ENCODE measurements at regions not wholly inside any gene's neighbourhood (a gene's known extent, or its start where the extent isn't known, plus 50 kb on each side); places are given as distances from the start of the nearest gene placed in this dataset.

DNA sequence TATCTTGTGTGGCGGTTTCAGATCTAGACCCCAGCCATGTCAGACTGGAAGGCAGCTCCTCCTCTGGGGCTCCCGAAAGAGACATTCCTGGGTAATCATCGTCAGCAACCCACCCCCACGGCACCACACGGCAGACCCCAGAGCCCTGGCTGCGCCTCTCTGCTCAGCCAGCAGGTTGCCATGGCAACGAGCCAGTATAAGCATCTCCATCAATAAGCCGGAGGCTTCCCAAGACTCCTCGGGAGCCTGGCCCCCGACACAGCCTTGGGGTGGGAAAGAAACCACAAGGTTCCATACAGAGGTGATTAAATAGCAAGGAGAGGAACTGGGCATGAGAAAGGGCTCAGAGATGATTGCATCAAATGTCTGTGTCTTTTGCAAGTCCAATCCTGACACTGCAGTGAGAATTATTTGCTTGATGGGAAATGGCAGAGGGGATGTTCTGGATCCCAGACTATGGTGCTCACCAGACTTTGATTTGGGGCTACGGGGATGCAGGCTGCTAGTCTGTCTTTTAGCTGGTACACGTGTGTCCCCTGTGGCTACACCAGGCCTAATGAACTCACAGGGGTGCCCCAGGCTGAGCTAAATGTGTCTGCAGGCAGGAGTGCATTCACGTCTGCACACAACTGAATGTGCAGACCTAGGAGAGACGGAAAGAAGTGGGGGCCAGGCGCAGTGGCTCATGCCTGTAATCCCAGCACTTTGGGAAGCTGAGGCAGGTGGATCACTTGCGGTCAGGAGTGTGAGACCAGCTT is 320.5 kb upstream of the TNRC6C start:
- DNase-seq (ENCODE audit: low read depth, low spot score): peak; percentile 47

DNA sequence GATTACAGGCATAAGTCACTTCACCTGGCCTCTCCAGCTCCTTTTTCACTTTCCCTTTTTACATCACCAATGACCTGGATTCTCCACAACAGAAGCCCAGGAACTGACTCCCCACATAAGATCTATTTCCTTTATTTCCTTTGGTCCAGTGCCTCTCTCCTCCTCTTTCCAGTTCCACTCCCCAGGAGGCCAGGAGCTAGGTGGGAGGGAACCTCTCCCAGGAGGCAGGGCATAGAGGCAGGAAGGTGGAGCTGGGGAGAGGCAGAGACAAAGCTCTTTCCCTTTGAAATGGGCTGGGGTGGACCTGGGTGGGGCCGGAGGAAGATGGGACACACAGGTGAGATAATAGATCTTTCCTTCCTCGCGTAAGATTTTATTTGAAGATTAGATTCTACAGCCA is 318.3 kb upstream of the TNRC6C start:
- DNase-seq (ENCODE audit: low read depth, low spot score): no peak

DNA sequence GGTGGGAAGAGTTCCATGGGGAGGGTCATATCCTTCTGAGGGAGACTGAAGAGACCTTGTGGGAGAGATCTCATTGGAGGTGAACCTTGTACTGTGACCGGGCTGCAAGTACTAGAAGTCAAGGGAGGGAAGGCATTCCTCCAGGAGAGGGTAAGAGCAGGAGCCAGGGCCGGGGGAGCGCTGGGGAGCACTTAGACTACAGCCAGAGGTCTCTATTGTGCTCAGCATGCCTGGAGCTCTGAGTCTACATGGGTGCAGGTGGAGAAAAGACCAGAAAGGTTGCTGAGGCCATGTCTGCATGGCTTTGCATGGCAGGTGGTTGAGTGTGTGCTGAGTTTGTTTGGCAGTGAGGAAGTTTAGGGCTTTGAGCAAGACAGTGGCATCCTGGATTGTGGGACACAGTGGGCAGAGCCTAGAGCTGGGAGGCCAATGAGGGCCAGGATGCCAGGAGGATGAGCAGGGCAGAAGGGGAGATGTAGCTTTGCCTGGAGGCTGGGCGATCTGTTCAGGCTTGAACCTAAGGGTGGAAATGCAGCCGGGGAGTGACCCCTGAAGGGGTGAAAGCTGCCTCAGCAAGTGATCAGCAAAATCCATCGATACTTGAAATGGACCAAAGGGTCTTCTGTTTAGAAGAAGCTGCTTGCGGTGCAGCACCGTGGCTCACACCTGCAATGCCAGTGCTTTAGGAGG is 317.4 kb upstream of the TNRC6C start:
- no peak for DNase-seq (ENCODE audit: low read depth, low spot score)

DNA sequence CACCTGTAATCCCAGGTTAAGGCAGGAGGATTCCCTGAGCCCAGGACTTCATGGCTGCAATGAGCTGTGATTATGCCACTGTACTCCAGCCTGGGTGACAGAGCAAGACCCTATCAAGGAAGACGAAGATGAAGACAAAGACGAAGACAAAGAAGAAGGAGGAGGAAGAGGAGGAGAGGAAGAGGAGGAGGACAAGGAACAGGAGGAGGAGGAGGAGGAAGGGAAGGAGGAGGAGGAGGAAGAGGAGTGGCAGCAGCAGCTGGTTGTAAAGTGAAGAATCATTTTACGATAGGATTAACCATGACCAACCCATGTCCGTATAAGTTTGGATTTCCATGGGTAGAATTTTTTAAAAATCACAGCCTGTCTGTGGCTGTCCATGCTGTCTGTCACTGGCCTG is 316.8 kb upstream of the TNRC6C start:
- DNase-seq (ENCODE audit: low read depth, low spot score): no peak

DNA sequence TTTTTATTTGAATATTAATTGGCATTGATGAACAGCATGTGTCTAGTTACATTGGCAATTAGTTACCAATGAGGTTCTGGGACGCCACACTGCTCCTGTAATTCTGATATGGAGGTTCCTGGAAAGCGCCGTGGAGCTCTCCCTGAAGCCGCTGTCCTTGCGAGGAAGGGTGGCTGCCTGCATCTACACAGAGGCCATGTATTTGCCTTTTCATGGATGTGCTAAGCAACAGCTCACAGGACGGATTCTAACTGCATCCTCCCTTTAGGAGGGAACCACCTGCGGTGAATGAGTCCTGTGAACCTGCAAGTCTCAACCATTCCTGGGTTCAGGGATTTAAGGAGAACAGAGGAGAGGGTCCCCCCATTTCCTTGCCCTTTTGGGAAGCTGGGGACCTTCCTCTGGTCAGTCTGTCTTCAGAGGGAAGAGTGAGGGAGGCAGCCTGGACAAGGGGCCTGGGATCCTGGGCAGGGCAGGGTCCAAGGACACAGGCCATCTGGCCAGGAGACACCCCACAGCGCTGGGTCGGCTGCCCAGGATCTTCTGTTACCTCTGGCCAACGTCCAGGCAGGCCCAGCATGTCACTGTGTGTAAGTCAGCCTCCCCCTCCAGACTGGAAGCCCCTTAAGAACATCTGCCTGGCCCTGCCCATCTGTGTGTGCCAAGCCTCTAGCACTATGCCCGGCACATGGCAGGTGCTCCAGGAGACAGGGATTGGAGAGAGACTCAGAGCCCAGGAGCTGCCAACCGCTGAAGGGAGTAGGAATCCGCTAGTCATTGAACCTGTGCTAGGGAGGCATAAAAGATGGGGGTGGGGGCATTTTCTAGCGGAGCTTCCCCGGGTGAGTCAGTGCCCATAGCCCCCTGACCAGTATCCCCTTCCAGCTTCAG is 314.1 kb upstream of the TNRC6C start:
- no peak for DNase-seq (ENCODE audit: low read depth, low spot score)

DNA sequence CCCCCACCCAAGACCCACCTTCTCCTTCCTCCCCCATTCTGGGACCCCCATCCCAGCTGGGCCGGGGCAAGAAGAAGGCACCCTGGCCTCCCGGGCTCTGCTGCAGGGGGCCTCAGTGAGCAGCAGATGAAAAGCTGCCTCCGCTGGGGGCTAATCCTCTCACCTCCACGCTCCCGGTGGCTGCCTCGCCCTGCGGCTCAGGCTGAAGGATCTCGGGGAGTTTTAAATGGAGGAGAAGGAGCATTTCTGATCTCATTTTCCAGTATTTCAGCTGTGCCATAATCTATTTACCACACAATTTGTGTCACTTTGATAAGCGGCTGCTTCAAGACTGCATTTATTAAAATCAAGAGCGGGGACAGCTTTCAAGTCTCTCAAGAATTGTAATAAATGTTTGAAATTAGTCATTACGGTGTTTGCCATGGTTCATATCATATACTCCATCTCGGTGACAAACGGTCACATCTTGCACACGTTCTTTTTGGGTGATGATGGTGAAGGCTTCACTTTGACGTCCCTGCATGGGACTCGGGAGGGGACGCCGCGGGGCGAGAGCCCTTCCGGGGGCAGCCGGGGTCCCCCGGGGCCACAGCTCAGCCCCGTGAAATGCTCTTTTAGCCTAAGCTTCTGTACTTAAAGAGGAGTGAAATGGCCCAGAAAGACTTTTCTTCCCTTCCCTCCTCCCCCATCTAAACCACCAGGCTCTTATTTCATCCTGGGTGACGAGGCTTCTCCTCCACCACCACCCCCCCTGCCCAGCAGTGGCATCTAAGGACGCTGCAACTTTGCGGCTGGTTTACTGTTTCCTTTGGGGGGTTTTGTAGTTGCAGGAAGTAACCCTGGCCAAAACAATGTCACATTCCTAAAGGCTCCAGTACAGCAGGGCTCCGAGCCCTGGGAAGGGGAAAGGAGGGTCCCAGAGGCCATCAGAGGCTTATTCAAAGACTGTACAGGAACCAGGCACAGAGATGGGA is 313.1 kb upstream of the TNRC6C start:
- DNase-seq (ENCODE audit: low read depth, low spot score): no peak

DNA sequence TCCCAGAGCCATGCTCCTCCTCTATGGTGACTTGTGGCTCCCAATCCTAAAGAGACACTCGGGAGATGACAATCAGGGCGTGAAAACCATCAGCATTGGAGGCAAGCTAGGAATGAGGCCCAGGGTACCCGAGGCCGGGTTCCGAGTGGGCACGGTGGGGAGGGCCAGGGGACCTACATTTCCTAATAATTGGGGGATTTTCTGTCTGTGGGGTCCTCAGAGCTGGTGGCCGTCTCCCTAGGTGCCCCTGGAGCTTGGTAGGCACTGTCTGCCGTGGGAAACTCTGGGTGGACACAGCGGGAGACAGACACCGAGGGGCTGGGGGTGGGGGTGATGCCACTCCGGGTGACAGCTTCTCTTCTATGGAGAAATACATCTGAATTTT is 312.5 kb upstream of the TNRC6C start:
- DNase-seq (ENCODE audit: low read depth, low spot score): no peak

DNA sequence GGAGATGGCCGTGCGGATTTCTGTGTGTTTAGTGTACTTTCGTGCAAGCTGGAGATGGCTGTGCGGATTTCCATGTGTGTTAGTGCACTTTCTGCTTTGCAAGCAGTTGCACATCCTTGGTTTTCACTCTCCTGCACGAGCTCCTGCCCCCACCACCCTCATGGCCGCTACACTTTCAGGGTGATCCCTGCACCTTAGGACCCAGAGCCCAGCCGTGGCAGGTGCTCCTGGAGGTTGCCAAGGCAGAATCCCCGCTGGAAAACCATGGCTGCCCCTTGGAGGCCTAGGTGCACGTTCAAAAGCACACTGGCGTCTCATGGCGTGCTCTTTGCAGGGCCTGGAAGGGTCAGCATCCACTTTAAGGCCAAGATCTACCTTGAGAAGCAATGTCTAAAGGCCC is 311.0 kb upstream of the TNRC6C start:
- DNase-seq (ENCODE audit: low read depth, low spot score): no peak

DNA sequence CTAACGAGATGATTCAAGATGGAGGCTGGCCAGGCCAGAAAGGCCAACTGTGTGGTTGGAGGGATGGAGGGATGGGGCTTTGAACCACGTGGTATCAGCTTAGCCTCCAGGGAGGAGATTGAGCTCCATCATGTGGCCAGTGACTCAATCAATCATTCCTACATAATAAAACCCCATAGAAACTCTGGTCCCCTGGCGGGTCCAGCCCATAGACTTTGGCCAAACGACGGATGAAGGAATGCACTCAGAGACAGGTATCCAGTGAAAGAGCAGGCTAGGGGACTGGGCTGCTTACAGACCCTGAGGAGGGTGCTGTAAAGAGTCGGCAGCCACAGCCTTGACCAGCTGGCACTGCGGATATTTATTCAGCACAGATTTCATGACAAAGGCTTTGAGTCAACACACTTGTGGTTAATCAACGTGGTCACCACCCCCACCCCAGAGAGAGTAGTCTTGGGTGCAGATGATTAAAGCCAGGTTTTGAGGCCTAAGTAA is 308.7 kb upstream of the TNRC6C start:
- DNase-seq (ENCODE audit: low read depth, low spot score): no peak

DNA sequence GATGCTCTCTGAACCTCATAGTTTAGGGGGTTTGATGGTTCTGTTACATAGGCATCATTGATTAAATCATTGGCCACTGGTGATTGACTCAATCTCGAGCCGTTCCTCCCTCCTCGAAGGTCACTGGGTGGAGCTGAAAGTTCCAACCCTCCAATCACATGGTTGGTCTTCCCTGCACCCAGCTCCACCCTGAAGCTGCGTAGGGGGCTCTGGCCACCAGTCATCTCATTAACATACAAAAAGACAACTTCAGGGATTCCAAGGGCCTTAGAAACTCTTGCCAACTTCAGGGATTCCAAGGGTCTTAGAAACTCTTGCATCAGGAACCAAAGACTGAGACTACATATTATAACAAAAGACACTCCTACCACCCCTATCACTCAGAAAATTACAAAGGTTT is 306.5 kb upstream of the TNRC6C start:
- DNase-seq (ENCODE audit: low read depth, low spot score): no peak

DNA sequence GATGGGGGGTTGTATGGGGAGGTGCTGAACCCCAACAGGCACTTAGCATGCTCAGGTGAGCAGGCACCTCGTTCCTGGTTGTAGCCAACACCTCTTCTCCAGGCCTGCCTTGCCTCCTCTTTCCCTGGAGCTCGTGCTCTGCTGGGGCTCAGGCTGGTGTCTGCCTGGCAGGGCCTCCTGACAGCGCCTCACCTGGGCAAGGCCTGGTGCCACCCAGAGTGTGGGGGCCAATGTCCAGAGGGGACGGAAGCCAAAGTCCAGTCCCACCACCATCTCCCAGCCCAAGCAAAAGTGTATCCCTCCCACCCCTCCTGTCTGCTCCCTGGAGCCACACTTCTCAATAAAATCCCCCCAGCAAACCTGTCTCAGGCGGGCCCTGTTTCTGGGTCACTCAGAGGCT is 304.2 kb upstream of the TNRC6C start:
- DNase-seq (ENCODE audit: low read depth, low spot score): no peak

DNA sequence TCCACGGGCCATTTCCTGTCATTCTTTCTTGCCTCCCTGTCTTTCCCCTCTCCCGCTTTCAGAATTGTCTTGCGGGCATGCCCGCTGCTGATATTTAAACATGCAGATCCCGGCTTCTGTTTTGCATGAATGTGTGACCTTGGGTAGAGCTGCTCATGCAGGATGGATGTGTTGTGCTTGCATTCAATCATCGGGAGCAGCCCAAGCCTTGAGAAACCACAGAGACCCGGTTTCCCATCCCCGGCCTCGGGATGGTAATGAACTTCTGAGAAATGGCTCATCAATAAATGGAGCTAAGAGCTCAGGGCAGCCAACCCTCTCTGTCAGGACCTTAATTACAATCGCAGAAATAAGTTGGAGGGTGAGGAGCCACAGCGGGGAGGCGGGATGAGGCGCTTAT is 303.7 kb upstream of the TNRC6C start:
- no peak for DNase-seq (ENCODE audit: low read depth, low spot score)

DNA sequence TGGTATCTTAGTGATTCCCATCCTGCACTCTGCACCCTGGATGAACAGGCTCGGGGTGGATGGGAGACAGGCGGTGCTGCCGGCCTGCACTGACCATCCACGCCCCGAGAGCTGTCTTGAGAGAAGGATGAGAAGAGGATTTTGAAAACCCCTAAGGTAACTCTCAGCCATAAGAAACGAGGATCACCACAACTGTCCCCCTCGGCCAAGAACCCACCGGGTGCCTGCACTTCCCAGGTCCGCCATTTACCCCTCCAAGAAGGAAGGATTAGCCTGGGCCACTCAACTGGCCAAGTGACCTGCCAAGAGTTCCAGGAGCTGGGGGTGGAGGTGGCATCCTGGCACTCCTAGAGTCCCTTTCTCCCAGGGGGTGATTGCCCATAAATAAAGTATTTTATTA is 302.4 kb upstream of the TNRC6C start:
- no peak for DNase-seq (ENCODE audit: low read depth, low spot score)

DNA sequence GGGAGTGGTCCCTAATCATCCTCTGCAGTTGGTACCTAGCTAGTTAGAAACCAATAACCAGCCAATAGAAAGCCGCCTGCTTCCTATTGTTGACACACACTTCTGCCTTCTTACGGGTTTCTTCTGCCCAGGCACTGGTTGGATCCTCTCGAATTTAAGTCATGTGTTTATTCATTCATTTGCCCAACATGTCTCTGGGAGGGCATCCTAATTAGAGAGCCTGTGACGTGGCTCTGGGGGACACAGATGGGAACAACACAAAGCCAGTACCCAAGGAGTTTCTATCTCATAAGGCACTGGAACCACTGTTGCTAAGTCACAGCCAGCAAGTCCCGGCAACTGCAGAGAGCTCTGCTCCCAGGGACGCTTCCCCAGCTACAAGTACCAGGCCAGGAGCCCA is 300.7 kb upstream of the TNRC6C start:
- DNase-seq (ENCODE audit: low read depth, low spot score): no peak

DNA sequence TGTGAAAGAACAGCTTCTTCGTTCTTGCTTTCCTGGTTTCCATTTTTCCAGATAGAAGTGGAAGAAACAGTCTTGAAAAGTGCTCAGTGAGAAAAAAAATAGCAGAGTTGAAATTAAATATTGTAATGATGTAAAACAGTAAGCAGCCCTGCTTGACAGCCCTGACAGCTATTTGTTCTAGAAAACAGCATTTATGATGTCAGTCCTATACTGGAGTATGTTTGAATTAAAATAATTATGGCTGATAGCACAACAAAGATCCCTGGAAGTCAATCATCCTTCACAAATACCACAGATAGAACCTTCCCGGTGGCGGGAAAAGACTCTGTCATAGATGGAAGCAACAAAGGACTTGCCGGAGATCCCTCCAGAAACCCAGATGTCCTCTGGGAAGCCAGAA is 298.0 kb upstream of the TNRC6C start:
- DNase-seq (ENCODE audit: low read depth, low spot score): no peak

DNA sequence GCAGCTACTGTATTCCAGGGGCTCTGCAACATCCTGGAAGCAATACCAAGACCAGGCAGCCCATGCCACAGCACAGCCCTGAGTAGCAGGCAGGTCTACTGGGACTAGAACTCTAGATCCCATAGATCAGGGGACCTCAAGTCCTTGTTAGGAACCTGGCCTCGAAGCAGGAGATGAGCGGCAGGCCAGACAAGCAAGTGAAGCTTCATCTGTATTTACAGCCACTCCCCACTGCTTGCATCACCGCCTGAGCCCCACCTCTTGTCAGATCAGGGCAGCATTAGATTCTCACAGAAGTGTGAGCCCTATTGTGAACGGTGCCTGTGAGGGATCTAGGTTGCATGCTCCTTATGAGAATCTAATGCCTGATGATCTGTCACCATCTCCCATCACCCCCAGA is 295.7 kb upstream of the TNRC6C start:
- no peak for DNase-seq (ENCODE audit: low read depth, low spot score)

DNA sequence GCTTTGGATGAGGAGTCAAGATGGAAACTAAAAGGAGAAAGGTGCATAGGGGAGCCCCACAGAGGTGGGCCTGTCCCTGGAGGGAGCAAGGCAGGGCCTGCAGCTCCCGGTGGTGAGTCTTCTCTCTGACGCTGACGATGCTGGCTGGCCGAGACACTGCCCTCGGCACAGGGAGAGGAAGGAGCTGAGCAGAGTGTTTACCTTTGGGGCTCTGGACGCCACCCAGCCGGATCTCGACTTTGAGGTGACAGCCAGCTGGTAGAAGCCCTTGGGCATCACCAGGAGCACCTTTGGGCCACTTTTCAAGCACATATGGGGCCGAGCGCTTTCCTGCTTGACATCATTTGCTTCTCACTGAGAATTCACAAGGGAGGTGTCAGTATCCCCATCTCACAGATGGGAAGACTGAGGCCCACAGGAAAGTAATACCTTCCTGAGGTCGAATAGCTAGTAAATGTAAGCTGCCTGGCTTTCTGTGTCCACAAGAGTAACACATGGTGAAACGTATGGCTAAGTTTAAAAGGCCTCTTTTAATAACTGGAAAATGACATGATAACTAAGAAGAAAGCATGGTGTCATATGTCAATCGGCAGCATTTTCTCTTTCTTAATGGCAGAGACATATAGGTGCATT is 294.3 kb upstream of the TNRC6C start:
- DNase-seq (ENCODE audit: low read depth, low spot score): no peak

DNA sequence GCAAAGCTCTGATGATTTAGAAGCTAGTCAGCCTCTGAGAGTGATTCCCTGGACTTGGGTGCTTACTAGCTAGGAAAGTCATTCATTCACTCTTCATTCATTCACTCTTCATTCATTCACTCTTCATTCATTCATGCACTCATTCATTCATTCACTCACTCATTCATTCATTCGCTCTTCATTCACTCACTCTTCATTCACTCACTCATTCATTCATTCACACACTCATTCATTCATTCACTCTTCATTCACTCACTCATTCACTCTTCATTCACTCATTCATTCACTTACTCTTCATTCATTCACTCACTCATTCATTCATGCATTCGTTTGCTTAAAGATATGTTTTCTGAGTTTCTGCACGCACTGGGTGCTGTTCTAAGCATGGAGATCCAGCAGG is 292.7 kb upstream of the TNRC6C start:
- DNase-seq (ENCODE audit: low read depth, low spot score): no peak

DNA sequence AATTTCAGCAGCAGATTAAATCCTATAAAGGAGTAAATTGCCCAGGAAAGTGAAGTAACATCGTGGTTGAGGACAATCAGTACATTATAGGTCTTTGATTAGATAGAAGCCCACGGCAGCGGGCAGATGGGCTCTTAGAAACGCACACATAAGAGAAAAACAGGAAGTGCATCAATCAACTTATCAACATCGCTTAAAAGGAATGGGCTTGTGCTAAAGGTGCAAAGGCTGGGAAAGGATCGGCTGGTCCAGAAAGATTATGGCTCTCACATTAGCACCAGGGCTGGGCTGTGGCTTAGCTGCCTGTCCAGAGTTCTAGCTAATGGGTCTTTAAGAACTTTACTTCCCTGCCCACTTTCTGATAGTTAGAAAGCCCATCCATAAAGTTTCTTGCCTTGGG is 292.0 kb upstream of the TNRC6C start:
- no peak for DNase-seq (ENCODE audit: low read depth, low spot score)

DNA sequence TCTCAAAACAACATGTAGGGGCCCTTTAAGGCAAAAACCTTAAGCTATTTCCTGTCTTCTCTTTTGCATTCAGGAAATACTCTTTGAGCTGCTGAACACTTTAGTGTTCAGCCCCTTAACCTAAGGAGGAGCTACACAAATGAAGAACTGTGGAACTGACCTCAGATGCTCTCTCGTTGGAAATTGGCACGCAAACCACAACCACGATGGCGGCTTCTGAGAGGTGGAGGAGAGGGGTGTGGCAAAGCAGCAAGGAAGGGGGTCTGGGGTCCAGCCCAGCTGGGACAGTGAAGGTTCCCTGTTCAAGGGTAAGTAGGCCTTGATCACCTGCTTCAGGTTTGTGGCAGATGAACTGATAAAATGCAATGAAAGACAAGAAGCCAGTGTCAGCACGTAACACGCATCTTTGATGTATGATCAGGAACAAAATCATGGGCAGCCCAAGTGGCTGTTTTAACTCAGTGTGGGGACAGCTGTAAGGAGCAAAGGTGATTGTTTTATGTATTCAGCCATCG is 291.6 kb upstream of the TNRC6C start:
- no peak for DNase-seq (ENCODE audit: low read depth, low spot score)

DNA sequence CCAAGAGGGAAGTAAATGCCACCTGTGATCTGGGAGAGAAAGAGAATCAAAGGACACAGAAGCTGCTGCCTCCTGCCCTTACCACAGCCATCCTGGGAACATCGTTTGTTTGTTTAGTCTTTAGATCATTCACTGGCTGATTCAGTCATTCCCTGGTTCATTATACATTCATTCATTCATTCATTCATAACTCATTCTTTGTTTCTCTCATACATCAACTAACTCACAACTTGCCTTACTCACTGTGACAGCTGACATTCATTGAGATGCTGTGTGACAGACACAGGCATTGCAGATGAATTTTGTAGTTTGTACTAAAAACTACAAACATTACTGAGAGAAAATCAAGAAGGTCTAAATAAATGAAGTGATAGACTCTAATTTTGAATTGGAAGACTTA is 291.0 kb upstream of the TNRC6C start:
- no peak for DNase-seq (ENCODE audit: low read depth, low spot score)
